HepG2 (cell line): ENCODE measurements at regions not wholly inside any gene's neighbourhood (a gene's known extent, or its start where the extent isn't known, plus 50 kb on each side); places are given as distances from the start of the nearest gene placed in this dataset.

Source experiments
- JARID2 ChIP-seq: sonication (generic); formaldehyde crosslinking; IDR thresholded peaks from 2 replicates; pipeline ENCODE4 v1.8.1; 2023; ENCODE audit warnings: missing genetic modification reagents, inconsistent platforms; ENCODE audit not compliant: insufficient replicate concordance
- KLF16 ChIP-seq, 2 experiments: sonication (generic) in 1 of 2; formaldehyde crosslinking in 1 of 2; IDR thresholded peaks; 2 replicates each; pipeline versions ENCODE4 v1.6.1 to v1.8.0; 2016 to 2023; ENCODE audit warnings: missing genetic modification reagents in 2 of 2, missing compliant biosample characterization in 1 of 2
- MYC ChIP-seq: sonication (generic); formaldehyde crosslinking; IDR thresholded peaks from 2 replicates; pipeline ENCODE4 v1.9.0; 2021; ENCODE audit warnings: missing genetic modification reagents, borderline replicate concordance
- ZNF44 ChIP-seq: sonication (generic); formaldehyde crosslinking; IDR thresholded peaks from 2 replicates; pipeline ENCODE4 v1.5.1; 2020; ENCODE audit warnings: mild to moderate bottlenecking, missing genetic modification reagents
- ZNF563 ChIP-seq: sonication (generic); formaldehyde crosslinking; IDR thresholded peaks from 2 replicates; pipeline ENCODE4 v1.8.0; 2022; ENCODE audit warnings: mild to moderate bottlenecking, moderate library complexity, missing genetic modification reagents
- TF ChIP-seq, protein P1 (sequence below), 2 experiments: fragments of 450-650 bp in 1 of 2; sonication (generic) in 1 of 2; formaldehyde crosslinking in 1 of 2; IDR thresholded peaks; 2 replicates each; pipeline versions ENCODE4 v1.6.1 to v1.8.0; 2016 to 2022; ENCODE audit warnings: antibody characterized with exemption in 1 of 2, mild to moderate bottlenecking in 1 of 2, missing genetic modification reagents in 1 of 2
- TF ChIP-seq, protein P2 (sequence below), 2 experiments: sonication (generic) in 1 of 2; formaldehyde crosslinking in 1 of 2; IDR thresholded peaks; 2 replicates each; pipeline versions ENCODE4 v1.6.1 to v1.9.0; 2014 to 2022; ENCODE audit warnings: antibody characterized with exemption in 1 of 2, borderline replicate concordance in 1 of 2, inconsistent platforms in 1 of 2, low read depth in 1 of 2, missing genetic modification reagents in 1 of 2

DNA sequence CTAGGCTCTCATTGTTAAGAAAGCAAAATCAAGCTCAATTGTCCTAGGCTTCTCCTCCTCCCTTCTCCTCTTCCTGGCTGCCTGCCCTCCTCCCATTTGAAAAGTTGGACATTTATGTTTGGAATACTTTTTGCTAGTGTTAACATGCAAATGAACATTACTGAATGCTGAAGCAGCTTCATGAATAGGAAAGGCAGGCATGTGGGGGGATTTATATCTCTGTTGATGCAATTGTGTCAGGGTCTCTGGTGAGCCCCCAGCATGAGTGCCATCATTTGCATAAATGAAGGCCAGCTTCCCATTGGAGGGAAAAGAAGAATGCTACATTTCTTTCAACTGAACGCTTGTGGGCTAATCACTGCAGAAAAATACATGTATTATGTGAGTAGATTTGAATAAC lies 160.1 kb upstream of the NDST3 start (continued):
- TF ChIP-seq, protein P1, sequence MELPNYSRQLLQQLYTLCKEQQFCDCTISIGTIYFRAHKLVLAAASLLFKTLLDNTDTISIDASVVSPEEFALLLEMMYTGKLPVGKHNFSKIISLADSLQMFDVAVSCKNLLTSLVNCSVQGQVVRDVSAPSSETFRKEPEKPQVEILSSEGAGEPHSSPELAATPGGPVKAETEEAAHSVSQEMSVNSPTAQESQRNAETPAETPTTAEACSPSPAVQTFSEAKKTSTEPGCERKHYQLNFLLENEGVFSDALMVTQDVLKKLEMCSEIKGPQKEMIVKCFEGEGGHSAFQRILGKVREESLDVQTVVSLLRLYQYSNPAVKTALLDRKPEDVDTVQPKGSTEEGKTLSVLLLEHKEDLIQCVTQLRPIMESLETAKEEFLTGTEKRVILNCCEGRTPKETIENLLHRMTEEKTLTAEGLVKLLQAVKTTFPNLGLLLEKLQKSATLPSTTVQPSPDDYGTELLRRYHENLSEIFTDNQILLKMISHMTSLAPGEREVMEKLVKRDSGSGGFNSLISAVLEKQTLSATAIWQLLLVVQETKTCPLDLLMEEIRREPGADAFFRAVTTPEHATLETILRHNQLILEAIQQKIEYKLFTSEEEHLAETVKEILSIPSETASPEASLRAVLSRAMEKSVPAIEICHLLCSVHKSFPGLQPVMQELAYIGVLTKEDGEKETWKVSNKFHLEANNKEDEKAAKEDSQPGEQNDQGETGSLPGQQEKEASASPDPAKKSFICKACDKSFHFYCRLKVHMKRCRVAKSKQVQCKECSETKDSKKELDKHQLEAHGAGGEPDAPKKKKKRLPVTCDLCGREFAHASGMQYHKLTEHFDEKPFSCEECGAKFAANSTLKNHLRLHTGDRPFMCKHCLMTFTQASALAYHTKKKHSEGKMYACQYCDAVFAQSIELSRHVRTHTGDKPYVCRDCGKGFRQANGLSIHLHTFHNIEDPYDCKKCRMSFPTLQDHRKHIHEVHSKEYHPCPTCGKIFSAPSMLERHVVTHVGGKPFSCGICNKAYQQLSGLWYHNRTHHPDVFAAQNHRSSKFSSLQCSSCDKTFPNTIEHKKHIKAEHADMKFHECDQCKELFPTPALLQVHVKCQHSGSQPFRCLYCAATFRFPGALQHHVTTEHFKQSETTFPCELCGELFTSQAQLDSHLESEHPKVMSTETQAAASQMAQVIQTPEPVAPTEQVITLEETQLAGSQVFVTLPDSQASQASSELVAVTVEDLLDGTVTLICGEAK (IDR thresholded peaks at IDR 0.05), result no peak
- TF ChIP-seq, protein P1 (CRISPR knock-in tag; IDR thresholded peaks at IDR 0.05), result no peak
- TF ChIP-seq KLF16 (CRISPR knock-in tag; IDR thresholded peaks at IDR 0.05) (no peak), ZNF44 (no peak), ZNF563 (CRISPR knock-in tag) (no peak), MYC (CRISPR knock-in tag) (no peak), JARID2 (CRISPR knock-in tag) (no peak)
- TF ChIP-seq, protein P2, sequence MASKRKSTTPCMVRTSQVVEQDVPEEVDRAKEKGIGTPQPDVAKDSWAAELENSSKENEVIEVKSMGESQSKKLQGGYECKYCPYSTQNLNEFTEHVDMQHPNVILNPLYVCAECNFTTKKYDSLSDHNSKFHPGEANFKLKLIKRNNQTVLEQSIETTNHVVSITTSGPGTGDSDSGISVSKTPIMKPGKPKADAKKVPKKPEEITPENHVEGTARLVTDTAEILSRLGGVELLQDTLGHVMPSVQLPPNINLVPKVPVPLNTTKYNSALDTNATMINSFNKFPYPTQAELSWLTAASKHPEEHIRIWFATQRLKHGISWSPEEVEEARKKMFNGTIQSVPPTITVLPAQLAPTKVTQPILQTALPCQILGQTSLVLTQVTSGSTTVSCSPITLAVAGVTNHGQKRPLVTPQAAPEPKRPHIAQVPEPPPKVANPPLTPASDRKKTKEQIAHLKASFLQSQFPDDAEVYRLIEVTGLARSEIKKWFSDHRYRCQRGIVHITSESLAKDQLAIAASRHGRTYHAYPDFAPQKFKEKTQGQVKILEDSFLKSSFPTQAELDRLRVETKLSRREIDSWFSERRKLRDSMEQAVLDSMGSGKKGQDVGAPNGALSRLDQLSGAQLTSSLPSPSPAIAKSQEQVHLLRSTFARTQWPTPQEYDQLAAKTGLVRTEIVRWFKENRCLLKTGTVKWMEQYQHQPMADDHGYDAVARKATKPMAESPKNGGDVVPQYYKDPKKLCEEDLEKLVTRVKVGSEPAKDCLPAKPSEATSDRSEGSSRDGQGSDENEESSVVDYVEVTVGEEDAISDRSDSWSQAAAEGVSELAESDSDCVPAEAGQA (IDR thresholded peaks at IDR 0.05; ENCODE audit: low read depth), result no peak
- TF ChIP-seq, protein P2 (CRISPR knock-in tag; IDR thresholded peaks at IDR 0.05; ENCODE audit: borderline replicate concordance), result no peak
